GM18517 (cell line): ENCODE measurements at regions not wholly inside any gene's neighbourhood (a gene's known extent, or its start where the extent isn't known, plus 50 kb on each side); places are given as distances from the start of the nearest gene placed in this dataset.
A peak's percentile ranks its signal among the peaks of the same experiment; 100 is the strongest.
"Not testable (repeated sequence)": the region's sequence is repeated elsewhere in the genome, so short reads cannot be mapped to it uniquely, and the experiment has no call there.

Experiments
- ATAC-seq: cut with Tn5 transposase; IDR thresholded peaks from one replicate; pipeline ENCODE4 v1.9.1; 2021; ENCODE audit warnings: mild to moderate bottlenecking, moderate library complexity; ENCODE audit not compliant: unreplicated experiment

- no peak for ATAC-seq
Measured at GRCh38 chr13:61358599-61358998, 57.0 kb downstream of the PCDH20 start.

- ATAC-seq, result no peak
Measured at GRCh38 chr13:61350341-61350740, 65.3 kb downstream of the PCDH20 start.

GRCh38 chr13:61339054-61339621, 76.5 kb downstream of the PCDH20 start:
- ATAC-seq, result no peak

GRCh38 chr13:61316647-61317046, 99.0 kb downstream of the PCDH20 start:
- no peak for ATAC-seq

DNA sequence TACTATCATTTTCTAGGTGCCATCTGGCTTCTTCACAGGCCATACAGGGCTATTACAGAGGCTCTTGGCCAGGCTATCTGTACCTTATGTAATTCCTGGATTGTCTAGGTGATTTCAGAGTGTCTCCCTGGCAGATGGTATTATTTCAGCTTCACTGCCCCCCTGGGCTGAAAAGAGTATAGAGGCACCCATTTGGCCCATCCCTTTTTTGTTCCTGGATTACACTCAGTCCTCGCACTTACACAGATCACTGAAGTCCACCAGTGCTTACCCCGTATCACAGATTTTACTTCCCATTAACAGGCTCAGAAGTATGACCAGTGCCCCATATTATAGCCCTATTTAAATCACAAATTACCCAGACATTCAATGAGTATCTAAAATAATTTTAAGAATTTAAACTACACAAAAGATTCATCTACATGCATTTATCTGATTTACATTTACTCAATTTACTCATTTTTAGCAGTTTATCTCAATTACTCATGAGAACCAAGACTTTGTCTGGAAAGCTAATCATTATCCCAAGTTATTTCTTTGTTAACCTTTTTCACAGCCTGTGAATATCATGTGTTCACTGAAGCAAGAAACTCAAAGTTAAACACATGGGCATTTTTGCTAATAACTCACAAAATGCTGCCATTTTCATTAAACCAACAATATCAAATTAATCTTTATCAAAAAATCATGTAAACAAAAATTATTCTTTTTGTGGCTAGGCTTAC, 121.0 kb downstream of the PCDH20 start:
- no peak for ATAC-seq

- no peak for ATAC-seq
Measured at GRCh38 chr13:61286148-61286745, 129.4 kb downstream of the PCDH20 start.

GRCh38 chr13:61277586-61278276, 137.9 kb downstream of the PCDH20 start:
- no peak for ATAC-seq

- ATAC-seq, result no peak
Measured at GRCh38 chr13:61277088-61277487, 138.6 kb downstream of the PCDH20 start.

- ATAC-seq, result no peak
Measured at GRCh38 chr13:61276401-61276800, 139.2 kb downstream of the PCDH20 start.

- ATAC-seq, result no peak
Measured at GRCh38 chr13:61275736-61276135, 139.9 kb downstream of the PCDH20 start.

- no peak for ATAC-seq
Measured at GRCh38 chr13:61275251-61275650, 140.4 kb downstream of the PCDH20 start.

GRCh38 chr13:61266896-61267295, 148.8 kb downstream of the PCDH20 start:
- ATAC-seq, result not testable (repeated sequence)

DNA sequence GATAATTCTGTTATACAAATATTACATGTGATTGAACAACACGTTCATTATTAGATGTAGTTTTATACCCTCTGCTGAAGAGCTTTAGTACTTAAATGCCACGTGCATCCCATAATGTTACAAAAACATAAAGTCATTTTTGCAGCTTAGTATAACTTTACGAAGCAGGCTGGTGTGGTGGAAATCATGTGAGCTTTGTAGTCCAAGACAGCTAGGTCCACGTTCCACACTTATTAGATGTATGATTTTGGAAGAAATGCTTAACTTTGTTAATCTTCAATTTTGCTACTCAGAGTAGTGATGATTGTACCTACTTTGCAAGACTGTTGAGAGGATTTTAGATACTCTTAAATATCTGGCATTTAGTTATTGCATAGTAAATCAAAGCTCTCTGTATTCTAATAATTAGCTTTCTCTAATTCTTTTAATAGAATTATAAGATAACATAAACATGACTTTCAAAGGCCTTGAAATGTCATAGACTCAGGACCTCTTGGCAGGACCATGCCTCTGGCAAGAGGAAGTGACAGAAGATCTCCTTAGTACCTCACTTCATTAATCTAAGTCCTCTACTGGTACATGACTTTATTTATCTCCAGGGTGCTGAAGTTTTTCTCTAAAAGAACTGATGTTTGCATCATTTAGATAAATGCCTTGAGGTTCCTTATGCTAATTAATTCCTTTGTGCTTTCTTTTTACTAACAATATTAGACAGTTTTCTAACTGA, 153.7 kb downstream of the PCDH20 start:
- no peak for ATAC-seq

DNA sequence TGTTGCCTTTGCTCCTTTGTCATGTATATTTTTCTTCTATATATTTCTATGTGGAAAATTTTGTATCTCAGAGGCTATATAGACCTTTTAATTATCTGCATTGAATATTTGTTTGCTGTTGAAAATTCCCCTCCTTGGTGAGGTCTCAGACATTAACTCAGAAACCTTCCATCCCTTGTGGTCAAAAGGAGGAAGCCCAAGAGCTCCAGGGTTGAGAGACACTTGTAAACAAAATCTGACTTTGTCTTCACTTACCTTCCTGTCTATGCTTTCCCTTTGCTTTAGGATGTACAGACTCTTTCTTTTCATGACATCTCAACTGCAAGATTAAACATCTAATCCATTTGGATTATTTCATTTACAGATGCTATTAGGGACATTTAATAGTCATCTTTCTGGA, 157.5 kb downstream of the PCDH20 start:
- ATAC-seq, result no peak

GRCh38 chr13:61255040-61255796, 160.4 kb downstream of the PCDH20 start:
- ATAC-seq, result no peak

DNA sequence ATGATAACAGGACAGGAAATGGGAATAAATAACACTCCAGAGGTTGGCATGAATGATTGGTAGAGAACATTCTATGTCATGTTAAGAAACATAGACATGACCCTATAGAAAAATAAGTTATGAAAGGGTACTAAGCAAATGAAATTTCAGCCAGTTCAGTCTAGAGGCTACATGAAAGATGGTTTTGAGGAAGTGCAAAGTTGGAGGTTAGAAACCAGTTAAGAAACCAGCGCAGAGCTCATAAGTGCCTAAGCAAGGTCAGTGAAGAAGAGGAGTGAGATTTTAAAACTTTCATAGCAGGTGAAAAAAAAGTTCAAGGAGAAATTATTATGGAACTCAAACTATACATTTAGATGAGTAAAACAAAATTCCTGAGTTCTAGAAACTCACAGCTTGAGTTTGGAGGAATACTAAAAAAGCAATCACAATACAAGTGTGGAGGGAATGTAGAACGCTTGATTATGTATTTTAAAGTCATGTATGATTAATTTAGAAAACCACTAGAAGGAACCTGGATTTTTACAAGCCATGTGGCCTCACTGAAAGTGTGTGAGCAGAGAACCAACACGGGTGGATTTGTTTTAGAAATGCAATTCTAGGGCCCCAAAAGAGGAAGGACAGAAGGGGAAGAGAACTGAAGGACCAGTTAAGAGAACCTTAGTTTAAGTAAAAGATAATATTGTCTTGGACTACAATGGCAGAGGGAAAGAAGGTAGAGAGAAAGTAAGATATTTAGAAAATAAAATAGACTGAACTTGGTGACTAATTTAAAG, 162.4 kb downstream of the PCDH20 start:
- ATAC-seq, result no peak

- no peak for ATAC-seq
Measured at GRCh38 chr13:61252213-61252612, 163.4 kb downstream of the PCDH20 start.

GRCh38 chr13:61247149-61247936, 168.3 kb downstream of the PCDH20 start:
- peak; percentile 74 for ATAC-seq

DNA sequence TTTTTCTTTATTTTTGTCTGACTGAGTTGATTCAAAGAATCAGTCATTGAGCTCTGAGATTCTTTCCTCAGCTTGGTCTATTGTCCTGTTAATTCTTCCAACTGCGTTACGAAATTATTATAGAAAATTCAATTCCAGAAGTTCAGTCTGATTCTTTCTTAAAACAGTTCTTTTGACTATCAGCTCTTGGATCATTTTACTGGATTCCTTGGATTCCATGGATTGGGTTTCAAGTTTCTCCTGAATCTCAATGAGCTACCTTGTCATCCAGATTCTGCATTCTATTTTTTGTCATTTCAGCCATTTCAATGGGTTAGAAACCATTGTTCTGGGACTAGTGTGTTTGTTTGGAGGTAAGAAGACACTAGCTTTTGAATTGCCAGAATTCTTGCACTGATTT, 169.3 kb downstream of the PCDH20 start:
- ATAC-seq, result no peak
